ENCODE measurements at regions not wholly inside any gene's neighbourhood (a gene's known extent, or its start where the extent isn't known, plus 50 kb on each side); places are given as distances from the start of the nearest gene placed in this dataset.

DNA sequence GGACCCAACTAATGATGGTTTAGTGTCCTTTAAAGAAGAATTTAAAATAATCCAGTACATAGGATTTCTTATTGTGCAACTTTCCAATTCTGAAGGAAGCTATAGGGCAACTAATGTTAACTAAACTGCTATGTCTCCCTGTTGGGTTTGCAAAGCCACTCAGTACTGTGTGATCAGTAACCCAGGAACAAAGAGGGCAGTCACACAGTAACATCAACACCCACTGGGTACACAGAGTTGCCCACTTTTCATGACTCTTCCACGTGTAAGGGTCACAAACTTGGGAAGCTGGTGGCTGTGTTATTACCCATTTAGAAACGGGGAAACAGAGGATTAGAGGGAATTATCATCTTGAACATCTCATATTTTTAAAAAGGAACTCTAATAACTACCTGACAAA, 555.0 kb upstream of the DIPK2B start:
- no peak overlapping the region for H4K91ac ChIP-seq (ENCODE audit: insufficient read length, low read depth, low read length)
- H3K27ac ChIP-seq (ENCODE audit: insufficient read length, low read depth, low read length), result no peak overlapping the region
- H3K9ac ChIP-seq (ENCODE audit: extremely low read depth, insufficient read length, low read length), result no peak overlapping the region
- peaks cover 9% of the 10 kb centered on the region; the same call in 1 of the 2 replicates for H3K79me2 ChIP-seq (ENCODE audit: insufficient read depth, low read length)
- Mint-ChIP-seq H3K9me3 (peaks cover 12 to 24% of the 10 kb centered on the region in 2 experiments; a peak in 4 of 5 replicates), H3K4me1 (peaks cover 7% of the 10 kb centered on the region in 2 experiments; a peak in 3 of 4 replicates), H3K27me3 (ENCODE audit: low read depth) (no peaks in the 10 kb centered on the region; the same call in 1 of the 2 replicates), H3K27ac (no peak overlapping the region), H3K4me3 (no peak overlapping the region), H3K36me3 (ENCODE audit: insufficient read depth in 1 of 3, low read depth in 3 of 3) (peaks cover under 1 to 34% (median 23%) of the 10 kb centered on the region in 3 experiments; a peak in 6 of 7 replicates)
- H3K14ac ChIP-seq (ENCODE audit: insufficient read depth, low read length), result no peak overlapping the region
- H2BK120ac ChIP-seq (ENCODE audit: low read depth, low read length, poor library complexity, severe bottlenecking), result no peak overlapping the region
- H4K20me1 ChIP-seq (ENCODE audit: control insufficient read depth, insufficient read depth, insufficient read length), result no peaks in the 10 kb centered on the region
- H2BK12ac ChIP-seq (ENCODE audit: insufficient read length, low read depth, low read length), result no peak overlapping the region
- H2AK5ac ChIP-seq (ENCODE audit: insufficient read length, low read length), result no peak overlapping the region
- H3K23ac ChIP-seq (ENCODE audit: insufficient read length, low read depth, low read length), result no peak overlapping the region
- no peak overlapping the region for H3K56ac ChIP-seq (ENCODE audit: insufficient read length, low read depth, low read length)
- no peaks in the 10 kb centered on the region for H3K9me3 ChIP-seq (ENCODE audit: control insufficient read depth, low read depth, low read length)
- no peaks in the 10 kb centered on the region for H3K23me2 ChIP-seq (ENCODE audit: insufficient read length, low read depth, low read length, poor library complexity, severe bottlenecking)
- H3T11ph ChIP-seq (ENCODE audit: low read length), result no peak overlapping the region
- no peak overlapping the region for H2BK15ac ChIP-seq (ENCODE audit: low read depth, low read length)
- WGBS (ENCODE audit: extremely low coverage, insufficient read length, low lambda C conversion rate), result no CpG with 5 or more reads among the region's 2 CpGs
- no peak overlapping the region for H3K4ac ChIP-seq (ENCODE audit: low read depth, low read length)
- no peaks in the 10 kb centered on the region; the same call in 1 of the 2 replicates for H3K4me1 ChIP-seq (ENCODE audit: insufficient read depth, low read length)
- H3K18ac ChIP-seq (ENCODE audit: insufficient read length, low read depth, low read length), result no peak overlapping the region
- H4K8ac ChIP-seq (replicated peaks; ENCODE audit: insufficient read length, low read depth, low read length), result no peak overlapping the region
- DNase-seq, result no peak
- H3K79me1 ChIP-seq (ENCODE audit: insufficient read depth, low read depth, low read length, poor library complexity, severe bottlenecking), result no peaks in the 10 kb centered on the region
- no peak overlapping the region for H3K4me2 ChIP-seq (ENCODE audit: insufficient read depth, insufficient read length, low read length)
- H2AFZ ChIP-seq (ENCODE audit: low read length), result no peak overlapping the region
- no peaks in the 10 kb centered on the region for H3K27me3 ChIP-seq (ENCODE audit: insufficient read depth, low read length)
- TF ChIP-seq, protein P1, sequence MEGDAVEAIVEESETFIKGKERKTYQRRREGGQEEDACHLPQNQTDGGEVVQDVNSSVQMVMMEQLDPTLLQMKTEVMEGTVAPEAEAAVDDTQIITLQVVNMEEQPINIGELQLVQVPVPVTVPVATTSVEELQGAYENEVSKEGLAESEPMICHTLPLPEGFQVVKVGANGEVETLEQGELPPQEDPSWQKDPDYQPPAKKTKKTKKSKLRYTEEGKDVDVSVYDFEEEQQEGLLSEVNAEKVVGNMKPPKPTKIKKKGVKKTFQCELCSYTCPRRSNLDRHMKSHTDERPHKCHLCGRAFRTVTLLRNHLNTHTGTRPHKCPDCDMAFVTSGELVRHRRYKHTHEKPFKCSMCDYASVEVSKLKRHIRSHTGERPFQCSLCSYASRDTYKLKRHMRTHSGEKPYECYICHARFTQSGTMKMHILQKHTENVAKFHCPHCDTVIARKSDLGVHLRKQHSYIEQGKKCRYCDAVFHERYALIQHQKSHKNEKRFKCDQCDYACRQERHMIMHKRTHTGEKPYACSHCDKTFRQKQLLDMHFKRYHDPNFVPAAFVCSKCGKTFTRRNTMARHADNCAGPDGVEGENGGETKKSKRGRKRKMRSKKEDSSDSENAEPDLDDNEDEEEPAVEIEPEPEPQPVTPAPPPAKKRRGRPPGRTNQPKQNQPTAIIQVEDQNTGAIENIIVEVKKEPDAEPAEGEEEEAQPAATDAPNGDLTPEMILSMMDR (conservative IDR thresholded peaks at IDR 0.05), result no peak
- H2BK20ac ChIP-seq (ENCODE audit: low read depth, low read length, poor library complexity, severe bottlenecking), result no peak overlapping the region
- no peak overlapping the region for H4K5ac ChIP-seq (ENCODE audit: insufficient read length, low read depth, low read length)
- no peak overlapping the region for H2BK5ac ChIP-seq (ENCODE audit: insufficient read length, low read length)
